ENCODE measurements at regions not wholly inside any gene's neighbourhood (a gene's known extent, or its start where the extent isn't known, plus 50 kb on each side); places are given as distances from the start of the nearest gene placed in this dataset.
A peak's percentile ranks its signal among the peaks of the same experiment; 100 is the strongest.

- Mint-ChIP-seq H3K4me3 (no peak overlapping the region), H3K27ac (peak overlapping the region in 1 of 7 donors; percentile 40), H3K36me3 (peaks cover 0 to 2% of the 10 kb centered on the region in 2 donors), H3K4me1 (peaks cover 38% of the 10 kb centered on the region), H3K27me3 (ENCODE audit: low read depth in 3 of 3) (peaks cover 0 to 5% (median 1%) of the 10 kb centered on the region in 3 donors), H3K9me3 (peaks cover 5 to 32% (median 21%) of the 10 kb centered on the region in 7 donors)
- Histone ChIP-seq H3K27ac (ENCODE audit: low read depth in 1 of 2, low read length in 2 of 2) (no peak overlapping the region), H3K36me3 (replicated peaks in 1 of 2; ENCODE audit: control insufficient read depth in 1 of 2, insufficient read depth in 2 of 2, low read length in 2 of 2) (no peaks in the 10 kb centered on the region), H4K20me1 (ENCODE audit: insufficient read depth, low read length) (no peaks in the 10 kb centered on the region), H3K4me1 (ENCODE audit: control insufficient read depth in 1 of 2, insufficient read depth in 2 of 2, low read length in 2 of 2) (peaks cover 46 to 47% of the 10 kb centered on the region in 2 donors), H3K79me2 (ENCODE audit: insufficient read depth, low read length) (no peaks in the 10 kb centered on the region), H3K9me3 (replicated peaks in 1 of 2; ENCODE audit: control insufficient read depth in 1 of 2, insufficient read depth in 1 of 2, low read length in 2 of 2) (peaks cover 6 to 10% of the 10 kb centered on the region in 2 donors), H2AFZ (ENCODE audit: insufficient read depth, low read depth, low read length, poor library complexity, severe bottlenecking) (no peak overlapping the region), H3K4me2 (replicated peaks; ENCODE audit: extremely low read depth, low read length, poor library complexity, severe bottlenecking) (no peak overlapping the region), H3K27me3 (ENCODE audit: control insufficient read depth in 2 of 2, insufficient read depth in 2 of 2, low read length in 2 of 2) (no peaks in the 10 kb centered on the region), H3K4me3 (replicated peaks in 1 of 3; ENCODE audit: low read depth in 2 of 3, low read length in 3 of 3) (no peak overlapping the region), H3K9ac (ENCODE audit: insufficient read depth, low read length, poor library complexity, severe bottlenecking) (no peak overlapping the region)
- no peak for DNase-seq
- no CpG with 5 or more reads among the region's 1 CpG for WGBS (ENCODE audit: insufficient coverage)
- intact Hi-C loops (cut with micrococcal nuclease), result no loop called here
- TF ChIP-seq, protein P1, sequence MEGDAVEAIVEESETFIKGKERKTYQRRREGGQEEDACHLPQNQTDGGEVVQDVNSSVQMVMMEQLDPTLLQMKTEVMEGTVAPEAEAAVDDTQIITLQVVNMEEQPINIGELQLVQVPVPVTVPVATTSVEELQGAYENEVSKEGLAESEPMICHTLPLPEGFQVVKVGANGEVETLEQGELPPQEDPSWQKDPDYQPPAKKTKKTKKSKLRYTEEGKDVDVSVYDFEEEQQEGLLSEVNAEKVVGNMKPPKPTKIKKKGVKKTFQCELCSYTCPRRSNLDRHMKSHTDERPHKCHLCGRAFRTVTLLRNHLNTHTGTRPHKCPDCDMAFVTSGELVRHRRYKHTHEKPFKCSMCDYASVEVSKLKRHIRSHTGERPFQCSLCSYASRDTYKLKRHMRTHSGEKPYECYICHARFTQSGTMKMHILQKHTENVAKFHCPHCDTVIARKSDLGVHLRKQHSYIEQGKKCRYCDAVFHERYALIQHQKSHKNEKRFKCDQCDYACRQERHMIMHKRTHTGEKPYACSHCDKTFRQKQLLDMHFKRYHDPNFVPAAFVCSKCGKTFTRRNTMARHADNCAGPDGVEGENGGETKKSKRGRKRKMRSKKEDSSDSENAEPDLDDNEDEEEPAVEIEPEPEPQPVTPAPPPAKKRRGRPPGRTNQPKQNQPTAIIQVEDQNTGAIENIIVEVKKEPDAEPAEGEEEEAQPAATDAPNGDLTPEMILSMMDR (IDR thresholded peaks at IDR 0.05), result no peak
These were observed 220.0 kb upstream of the ZFP64 start for GRCh38 chr20:52411611-52412010.

DNA sequence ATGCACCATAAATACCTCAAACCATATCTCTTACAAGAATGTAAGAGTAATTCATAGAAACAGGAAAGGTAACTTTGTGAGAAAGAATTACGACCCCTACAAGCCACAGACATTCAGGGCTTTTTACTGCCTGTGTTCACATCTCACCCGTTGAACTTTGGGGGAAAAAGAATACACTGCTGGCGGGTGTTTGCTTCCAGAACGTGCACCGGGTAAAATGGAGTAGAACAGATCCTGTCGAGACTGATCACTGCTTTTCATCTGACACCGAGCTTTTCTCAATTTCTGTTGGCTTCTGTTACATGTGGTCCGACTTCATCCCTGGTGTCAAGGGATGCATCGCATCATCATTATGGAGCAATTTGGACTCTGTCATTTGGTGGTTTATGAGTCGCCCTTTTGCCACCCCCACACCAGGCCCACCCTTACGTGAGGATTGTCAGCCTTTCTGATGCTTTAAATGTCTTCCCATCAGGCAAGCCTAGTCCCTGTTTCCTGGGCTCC is 219.2 kb upstream of the ZFP64 start:
- Histone ChIP-seq H3K36me3 (replicated peaks in 1 of 2; ENCODE audit: control insufficient read depth in 1 of 2, insufficient read depth in 2 of 2, low read length in 2 of 2) (no peaks in the 10 kb centered on the region), H3K9ac (ENCODE audit: insufficient read depth, low read length, poor library complexity, severe bottlenecking) (peak overlapping the region; percentile 11), H3K4me3 (replicated peaks in 1 of 3; ENCODE audit: low read depth in 2 of 3, low read length in 3 of 3) (peak overlapping the region in 1 of 3 experiments; percentile 36), H2AFZ (ENCODE audit: insufficient read depth, low read depth, low read length, poor library complexity, severe bottlenecking) (peak overlapping the region; percentile 19), H3K27ac (ENCODE audit: low read depth in 1 of 2, low read length in 2 of 2) (peak overlapping the region; percentile 58 to 82), H3K4me1 (ENCODE audit: control insufficient read depth in 1 of 2, insufficient read depth in 2 of 2, low read length in 2 of 2) (peaks cover 54 to 55% of the 10 kb centered on the region in 2 donors), H3K79me2 (ENCODE audit: insufficient read depth, low read length) (no peaks in the 10 kb centered on the region), H3K27me3 (ENCODE audit: control insufficient read depth in 2 of 2, insufficient read depth in 2 of 2, low read length in 2 of 2) (no peaks in the 10 kb centered on the region), H3K9me3 (replicated peaks in 1 of 2; ENCODE audit: control insufficient read depth in 1 of 2, insufficient read depth in 1 of 2, low read length in 2 of 2) (peaks cover 6 to 10% of the 10 kb centered on the region in 2 donors), H3K4me2 (replicated peaks; ENCODE audit: extremely low read depth, low read length, poor library complexity, severe bottlenecking) (peak overlapping the region; percentile 34), H4K20me1 (ENCODE audit: insufficient read depth, low read length) (no peaks in the 10 kb centered on the region)
- Mint-ChIP-seq H3K27ac (peak overlapping the region; percentile 78 to 97 (median 94)), H3K9me3 (peaks cover 5 to 37% (median 21%) of the 10 kb centered on the region in 7 donors), H3K4me1 (peaks cover 46% of the 10 kb centered on the region), H3K4me3 (no peak overlapping the region), H3K27me3 (ENCODE audit: low read depth in 3 of 3) (peaks cover 0 to 5% (median 1%) of the 10 kb centered on the region in 3 donors), H3K36me3 (peaks cover 0 to 2% of the 10 kb centered on the region in 2 donors)
- WGBS (ENCODE audit: insufficient coverage), result 60% methylated on average over 3 of the region's 11 CpGs
- intact Hi-C loops (cut with micrococcal nuclease), result no loop called here
- TF ChIP-seq, protein P1 (IDR thresholded peaks at IDR 0.05), result no peak
- peak in 2 of 3 donors; percentile 5 to 21 for DNase-seq

Measured in CD14-positive monocyte (primary cell).